ENCODE measurements at regions not wholly inside any gene's neighbourhood (a gene's known extent, or its start where the extent isn't known, plus 50 kb on each side); places are given as distances from the start of the nearest gene placed in this dataset.

DNA sequence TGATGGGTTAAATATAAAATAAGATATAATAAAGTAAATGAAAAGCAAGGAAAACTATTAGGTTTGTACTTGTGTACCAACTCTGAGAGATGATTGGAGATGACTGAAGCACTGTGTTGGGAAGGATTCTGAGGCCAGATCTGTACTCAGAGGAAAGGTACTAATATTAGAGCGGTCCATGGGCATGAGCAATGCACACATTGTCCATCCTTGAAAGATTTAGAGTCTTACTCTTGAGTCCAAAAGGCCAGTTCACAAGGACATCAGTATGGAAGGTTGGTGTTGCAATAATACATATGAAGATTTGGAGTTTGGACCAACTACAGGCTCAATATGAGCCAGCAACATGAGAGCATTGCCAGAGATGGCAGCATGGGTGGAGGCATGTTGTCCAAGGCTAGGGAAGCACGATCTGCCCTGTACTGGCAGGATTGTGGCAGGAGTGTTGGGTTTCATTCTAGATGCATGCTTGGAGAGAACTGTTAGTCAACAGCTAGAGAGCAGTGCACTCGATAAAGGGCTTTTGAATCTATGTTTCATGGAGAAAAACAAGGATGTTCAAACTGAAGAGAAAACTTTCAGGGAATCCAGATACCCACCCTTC lies 84.4 kb downstream of the TMEM215 start:
- no CpG with 5 or more reads among the region's 3 CpGs for WGBS (ENCODE audit: insufficient coverage, low lambda C conversion rate)
- Histone ChIP-seq H3K27ac (ENCODE audit: low read length) (no peak overlapping the region), H3K9me3 (ENCODE audit: control insufficient read depth, low read depth, low read length) (no peaks in the 10 kb centered on the region)

GRCh38 chr9:32869404-32869803 lies 86.1 kb downstream of the TMEM215 start:
- DNase-seq, result no peak
- Histone ChIP-seq H3K4me1 (ENCODE audit: control insufficient read depth, insufficient read depth, low read length) (no peaks in the 10 kb centered on the region), H3K36me3 (ENCODE audit: control insufficient read depth, insufficient read depth, low read length) (no peaks in the 10 kb centered on the region), H3K27me3 (ENCODE audit: control insufficient read depth, insufficient read depth, low read length) (no peaks in the 10 kb centered on the region), H3K9me3 (ENCODE audit: control insufficient read depth, low read depth, low read length) (no peaks in the 10 kb centered on the region), H3K27ac (ENCODE audit: low read length) (no peak overlapping the region), H3K4me3 (ENCODE audit: low read length) (no peak overlapping the region)
- WGBS (ENCODE audit: insufficient coverage, low lambda C conversion rate), result no CpG with 5 or more reads among the region's 4 CpGs

More for the DNA sequence above, 84.4 kb downstream of the TMEM215 start:
- H3K36me3 ChIP-seq (ENCODE audit: control insufficient read depth, insufficient read depth, low read length), result no peaks in the 10 kb centered on the region
- H3K4me3 ChIP-seq (ENCODE audit: low read length), result no peak overlapping the region
- H3K27me3 ChIP-seq (ENCODE audit: control insufficient read depth, insufficient read depth, low read length), result no peaks in the 10 kb centered on the region
- no peak for DNase-seq
- H3K4me1 ChIP-seq (ENCODE audit: control insufficient read depth, insufficient read depth, low read length), result no peaks in the 10 kb centered on the region

DNA sequence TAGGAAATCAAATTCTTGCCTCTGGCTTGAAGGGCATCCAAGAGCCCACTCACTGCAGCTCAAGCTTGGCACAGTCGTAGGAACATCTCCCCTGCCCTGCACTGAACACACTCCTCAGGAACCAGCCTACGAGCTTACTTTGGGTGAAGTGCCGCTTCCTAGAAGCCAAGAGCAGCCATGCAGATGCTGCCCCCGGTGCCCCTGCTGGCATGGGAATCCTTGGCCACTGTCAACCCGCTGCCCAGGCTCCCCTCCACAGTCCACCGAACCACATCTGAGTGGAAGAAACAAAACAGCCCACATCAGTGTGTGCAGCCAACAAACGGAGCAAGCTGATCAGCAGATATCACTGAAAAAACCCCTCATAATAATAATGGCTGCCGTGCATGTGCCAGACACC lies 89.8 kb downstream of the TMEM215 start:
- no CpG with 5 or more reads among the region's 8 CpGs for WGBS (ENCODE audit: insufficient coverage, low lambda C conversion rate)
- no peaks in the 10 kb centered on the region for H3K9me3 ChIP-seq (ENCODE audit: control insufficient read depth, low read depth, low read length)
- no peak overlapping the region for H3K27ac ChIP-seq (ENCODE audit: low read length)
- H3K4me3 ChIP-seq (ENCODE audit: low read length), result no peak overlapping the region
- no peaks in the 10 kb centered on the region for H3K36me3 ChIP-seq (ENCODE audit: control insufficient read depth, insufficient read depth, low read length)
- H3K27me3 ChIP-seq (ENCODE audit: control insufficient read depth, insufficient read depth, low read length), result no peaks in the 10 kb centered on the region
- no peaks in the 10 kb centered on the region for H3K4me1 ChIP-seq (ENCODE audit: control insufficient read depth, insufficient read depth, low read length)
- DNase-seq, result no peak

DNA sequence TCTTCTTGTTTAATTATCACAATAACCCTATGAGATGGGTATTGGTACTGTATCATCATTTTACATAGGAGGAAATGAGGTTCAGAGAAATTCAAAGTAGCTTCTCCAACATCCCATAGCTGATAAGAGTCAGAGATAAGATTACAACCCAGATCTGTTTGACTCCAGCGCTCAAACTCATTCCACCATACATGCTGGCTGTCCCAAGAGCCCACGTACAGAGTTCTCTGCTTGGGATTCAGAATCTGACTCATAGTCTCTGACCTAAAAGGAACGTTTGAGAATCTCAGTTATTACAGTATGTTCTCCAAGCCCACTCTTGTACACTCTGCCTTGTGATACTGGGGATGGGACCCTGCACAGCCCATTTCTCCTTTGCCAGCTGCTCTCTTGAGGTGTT lies 90.2 kb downstream of the TMEM215 start:
- no peaks in the 10 kb centered on the region for H3K36me3 ChIP-seq (ENCODE audit: control insufficient read depth, insufficient read depth, low read length)
- H3K27me3 ChIP-seq (ENCODE audit: control insufficient read depth, insufficient read depth, low read length), result no peaks in the 10 kb centered on the region
- H3K4me3 ChIP-seq (ENCODE audit: low read length), result no peak overlapping the region
- H3K9me3 ChIP-seq (ENCODE audit: control insufficient read depth, low read depth, low read length), result no peaks in the 10 kb centered on the region
- no peaks in the 10 kb centered on the region for H3K4me1 ChIP-seq (ENCODE audit: control insufficient read depth, insufficient read depth, low read length)
- no CpG with 5 or more reads among the region's 3 CpGs for WGBS (ENCODE audit: insufficient coverage, low lambda C conversion rate)
- H3K27ac ChIP-seq (ENCODE audit: low read length), result no peak overlapping the region
- DNase-seq, result no peak

DNA sequence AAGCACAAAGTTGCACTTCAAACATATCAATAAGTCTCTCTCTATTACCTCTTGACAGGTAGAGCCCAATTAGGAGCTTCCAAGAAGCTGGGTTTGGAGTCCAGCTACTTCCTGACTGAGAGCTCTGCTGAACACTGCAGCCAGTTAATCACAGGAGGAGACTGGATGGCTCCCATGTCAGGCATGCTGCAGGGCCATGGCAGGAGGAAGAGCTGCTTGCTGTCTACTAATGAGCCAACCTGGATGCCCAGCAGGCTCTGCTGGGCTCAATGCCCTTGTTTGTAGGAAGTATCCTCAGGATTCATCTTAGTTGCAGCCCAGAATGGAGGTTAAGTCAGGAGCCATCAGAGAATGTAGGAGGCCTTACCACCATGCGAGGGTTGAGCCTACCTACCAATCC lies 91.9 kb downstream of the TMEM215 start:
- H3K4me1 ChIP-seq (ENCODE audit: control insufficient read depth, insufficient read depth, low read length), result no peaks in the 10 kb centered on the region
- no peaks in the 10 kb centered on the region for H3K36me3 ChIP-seq (ENCODE audit: control insufficient read depth, insufficient read depth, low read length)
- no peak overlapping the region for H3K27ac ChIP-seq (ENCODE audit: low read length)
- DNase-seq, result no peak
- WGBS (ENCODE audit: insufficient coverage, low lambda C conversion rate), result 100% methylated on average over 1 of the region's 1 CpG
- no peaks in the 10 kb centered on the region for H3K9me3 ChIP-seq (ENCODE audit: control insufficient read depth, low read depth, low read length)
- no peak overlapping the region for H3K4me3 ChIP-seq (ENCODE audit: low read length)
- no peaks in the 10 kb centered on the region for H3K27me3 ChIP-seq (ENCODE audit: control insufficient read depth, insufficient read depth, low read length)

- H3K4me1 ChIP-seq (ENCODE audit: control insufficient read depth, insufficient read depth, low read length), result no peaks in the 10 kb centered on the region
- no peaks in the 10 kb centered on the region for H3K9me3 ChIP-seq (ENCODE audit: control insufficient read depth, low read depth, low read length)
- WGBS (ENCODE audit: insufficient coverage, low lambda C conversion rate), result no CpG with 5 or more reads among the region's 3 CpGs
Measured at GRCh38 chr9:32875748-32876147, 92.4 kb downstream of the TMEM215 start.

GRCh38 chr9:32877103-32877502 lies 93.8 kb downstream of the TMEM215 start:
- 67% methylated on average over 1 of the region's 3 CpGs for WGBS (ENCODE audit: insufficient coverage, low lambda C conversion rate)
- no peak for DNase-seq
- Histone ChIP-seq H3K27me3 (ENCODE audit: control insufficient read depth, insufficient read depth, low read length) (no peaks in the 10 kb centered on the region), H3K9me3 (ENCODE audit: control insufficient read depth, low read depth, low read length) (no peaks in the 10 kb centered on the region), H3K36me3 (ENCODE audit: control insufficient read depth, insufficient read depth, low read length) (no peaks in the 10 kb centered on the region), H3K4me3 (ENCODE audit: low read length) (no peak overlapping the region), H3K27ac (ENCODE audit: low read length) (no peak overlapping the region), H3K4me1 (ENCODE audit: control insufficient read depth, insufficient read depth, low read length) (no peaks in the 10 kb centered on the region)

More at GRCh38 chr9:32875748-32876147, 92.4 kb downstream of the TMEM215 start:
- DNase-seq, result no peak
- H3K36me3 ChIP-seq (ENCODE audit: control insufficient read depth, insufficient read depth, low read length), result no peaks in the 10 kb centered on the region
- no peaks in the 10 kb centered on the region for H3K27me3 ChIP-seq (ENCODE audit: control insufficient read depth, insufficient read depth, low read length)
- no peak overlapping the region for H3K4me3 ChIP-seq (ENCODE audit: low read length)
- no peak overlapping the region for H3K27ac ChIP-seq (ENCODE audit: low read length)

GRCh38 chr9:32877639-32878217 lies 94.4 kb downstream of the TMEM215 start:
- Histone ChIP-seq H3K9me3 (ENCODE audit: control insufficient read depth, low read depth, low read length) (no peaks in the 10 kb centered on the region), H3K4me1 (ENCODE audit: control insufficient read depth, insufficient read depth, low read length) (no peaks in the 10 kb centered on the region), H3K4me3 (ENCODE audit: low read length) (no peak overlapping the region), H3K27ac (ENCODE audit: low read length) (no peak overlapping the region), H3K36me3 (ENCODE audit: control insufficient read depth, insufficient read depth, low read length) (no peaks in the 10 kb centered on the region), H3K27me3 (ENCODE audit: control insufficient read depth, insufficient read depth, low read length) (no peaks in the 10 kb centered on the region)
- WGBS (ENCODE audit: insufficient coverage, low lambda C conversion rate), result no CpG with 5 or more reads among the region's 6 CpGs
- DNase-seq, result no peak

DNA sequence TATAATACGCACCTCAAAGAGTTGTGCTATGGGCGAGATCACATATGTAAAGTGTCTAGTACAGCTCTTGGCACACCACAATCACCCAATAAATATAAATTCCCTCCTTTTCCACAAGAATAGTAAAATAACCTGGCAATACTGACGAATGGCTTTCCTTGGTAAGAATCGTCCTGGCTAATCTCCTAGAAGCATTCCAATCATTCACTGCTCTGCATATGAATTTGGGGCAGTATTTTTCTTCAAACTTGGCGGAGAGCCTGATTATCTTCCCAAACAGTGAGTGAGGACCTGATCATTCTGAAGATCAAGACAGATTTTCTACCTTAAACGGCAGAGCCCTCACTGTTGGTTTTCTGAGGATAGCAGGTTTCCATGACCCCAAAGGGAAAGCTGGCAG lies 96.0 kb downstream of the TMEM215 start:
- DNase-seq, result no peak
- H3K4me3 ChIP-seq (ENCODE audit: low read length), result no peak overlapping the region
- H3K9me3 ChIP-seq (ENCODE audit: control insufficient read depth, low read depth, low read length), result no peaks in the 10 kb centered on the region
- no peaks in the 10 kb centered on the region for H3K4me1 ChIP-seq (ENCODE audit: control insufficient read depth, insufficient read depth, low read length)
- H3K27me3 ChIP-seq (ENCODE audit: control insufficient read depth, insufficient read depth, low read length), result no peaks in the 10 kb centered on the region
- 80% methylated on average over 1 of the region's 6 CpGs for WGBS (ENCODE audit: insufficient coverage, low lambda C conversion rate)
- H3K36me3 ChIP-seq (ENCODE audit: control insufficient read depth, insufficient read depth, low read length), result no peaks in the 10 kb centered on the region
- no peak overlapping the region for H3K27ac ChIP-seq (ENCODE audit: low read length)

DNA sequence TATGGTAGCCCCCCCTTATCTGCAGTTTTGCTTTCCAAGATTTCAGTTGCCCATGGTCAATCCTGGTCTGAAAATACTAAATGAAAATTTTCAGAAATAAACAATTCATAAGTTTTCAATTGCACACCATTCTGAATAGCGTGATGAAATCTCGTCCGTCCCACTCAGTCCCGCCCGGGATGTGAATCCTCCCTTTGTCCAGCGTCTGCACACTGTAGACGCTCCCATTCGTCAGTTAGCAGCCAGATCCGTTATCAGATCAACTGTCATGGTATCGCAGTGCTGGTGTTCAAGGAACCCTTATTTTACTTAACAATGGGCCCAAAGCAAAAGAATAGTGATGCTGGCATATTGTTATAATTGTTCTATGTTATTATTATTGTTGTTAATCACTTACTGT lies 98.6 kb downstream of the TMEM215 start:
- Histone ChIP-seq H3K27ac (ENCODE audit: low read length) (no peak overlapping the region), H3K4me3 (ENCODE audit: low read length) (no peak overlapping the region), H3K27me3 (ENCODE audit: control insufficient read depth, insufficient read depth, low read length) (no peaks in the 10 kb centered on the region), H3K36me3 (ENCODE audit: control insufficient read depth, insufficient read depth, low read length) (no peaks in the 10 kb centered on the region), H3K4me1 (ENCODE audit: control insufficient read depth, insufficient read depth, low read length) (no peaks in the 10 kb centered on the region), H3K9me3 (ENCODE audit: control insufficient read depth, low read depth, low read length) (no peaks in the 10 kb centered on the region)
- 92% methylated on average over 2 of the region's 10 CpGs for WGBS (ENCODE audit: insufficient coverage, low lambda C conversion rate)
- DNase-seq, result no peak

GRCh38 chr9:32882705-32883104 lies 99.4 kb downstream of the TMEM215 start:
- Histone ChIP-seq H3K36me3 (ENCODE audit: control insufficient read depth, insufficient read depth, low read length) (no peaks in the 10 kb centered on the region), H3K27me3 (ENCODE audit: control insufficient read depth, insufficient read depth, low read length) (no peaks in the 10 kb centered on the region), H3K4me1 (ENCODE audit: control insufficient read depth, insufficient read depth, low read length) (no peaks in the 10 kb centered on the region), H3K27ac (ENCODE audit: low read length) (no peak overlapping the region), H3K4me3 (ENCODE audit: low read length) (no peak overlapping the region), H3K9me3 (ENCODE audit: control insufficient read depth, low read depth, low read length) (no peaks in the 10 kb centered on the region)
- no peak for DNase-seq
- WGBS (ENCODE audit: insufficient coverage, low lambda C conversion rate), result no CpG with 5 or more reads among the region's 3 CpGs

All from large intestine (tissue), 3 donors.